ENCODE measurements at regions not wholly inside any gene's neighbourhood (a gene's known extent, or its start where the extent isn't known, plus 50 kb on each side); places are given as distances from the start of the nearest gene placed in this dataset.

- TF ChIP-seq, protein P1, sequence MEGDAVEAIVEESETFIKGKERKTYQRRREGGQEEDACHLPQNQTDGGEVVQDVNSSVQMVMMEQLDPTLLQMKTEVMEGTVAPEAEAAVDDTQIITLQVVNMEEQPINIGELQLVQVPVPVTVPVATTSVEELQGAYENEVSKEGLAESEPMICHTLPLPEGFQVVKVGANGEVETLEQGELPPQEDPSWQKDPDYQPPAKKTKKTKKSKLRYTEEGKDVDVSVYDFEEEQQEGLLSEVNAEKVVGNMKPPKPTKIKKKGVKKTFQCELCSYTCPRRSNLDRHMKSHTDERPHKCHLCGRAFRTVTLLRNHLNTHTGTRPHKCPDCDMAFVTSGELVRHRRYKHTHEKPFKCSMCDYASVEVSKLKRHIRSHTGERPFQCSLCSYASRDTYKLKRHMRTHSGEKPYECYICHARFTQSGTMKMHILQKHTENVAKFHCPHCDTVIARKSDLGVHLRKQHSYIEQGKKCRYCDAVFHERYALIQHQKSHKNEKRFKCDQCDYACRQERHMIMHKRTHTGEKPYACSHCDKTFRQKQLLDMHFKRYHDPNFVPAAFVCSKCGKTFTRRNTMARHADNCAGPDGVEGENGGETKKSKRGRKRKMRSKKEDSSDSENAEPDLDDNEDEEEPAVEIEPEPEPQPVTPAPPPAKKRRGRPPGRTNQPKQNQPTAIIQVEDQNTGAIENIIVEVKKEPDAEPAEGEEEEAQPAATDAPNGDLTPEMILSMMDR (IDR thresholded peaks at IDR 0.05) = no peak
- no peak for TF ChIP-seq POLR2A (IDR thresholded peaks at IDR 0.05)
These were observed 68.4 kb upstream of the ZNF281 start for GRCh38 chr1:200478239-200478623.

Data from esophagus squamous epithelium (tissue), 4 donors.